ENCODE measurements at regions not wholly inside any gene's neighbourhood (a gene's known extent, or its start where the extent isn't known, plus 50 kb on each side); places are given as distances from the start of the nearest gene placed in this dataset.

DNA sequence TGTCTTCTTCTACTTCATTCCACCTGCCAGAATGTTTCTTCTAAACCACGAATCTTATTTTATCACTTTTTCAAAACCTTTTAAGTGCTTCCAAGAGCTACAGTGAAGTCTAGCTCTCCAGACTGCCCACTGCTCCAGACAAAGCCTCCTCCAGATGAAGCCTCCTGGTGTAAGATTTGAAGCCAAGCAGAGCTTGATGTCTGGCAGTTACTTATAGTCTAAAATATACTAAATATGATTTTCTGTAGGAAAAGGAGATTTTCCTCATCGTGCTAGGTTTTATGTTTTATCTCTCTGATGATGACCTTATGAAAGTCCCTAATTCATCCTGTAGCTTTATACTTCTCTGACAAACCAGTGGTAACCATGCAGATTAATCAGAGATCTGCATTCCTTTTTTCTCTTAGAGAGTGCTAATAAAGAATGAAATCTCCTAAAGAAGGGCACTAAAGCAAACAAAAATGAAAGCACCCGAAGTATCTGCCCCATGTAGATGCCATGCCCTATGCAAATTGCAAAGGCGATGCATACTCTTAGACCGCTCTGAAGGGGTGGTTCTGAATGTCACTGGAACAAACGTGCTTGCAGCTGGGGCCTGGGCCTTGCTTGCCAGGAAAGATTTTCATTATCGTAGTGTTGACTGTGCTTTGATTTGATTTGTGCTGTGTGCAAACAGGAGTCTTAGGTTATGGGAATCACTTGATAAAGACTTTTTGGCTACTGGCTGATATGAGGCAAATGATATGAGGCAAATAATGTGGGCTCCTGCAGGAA, 314.2 kb downstream of the PID1 start:
- DNase-seq (no peak), FAIRE-seq (no peak)
- no peak overlapping the region for H3K4me3 ChIP-seq (ENCODE audit: low read depth in 1 of 3, low read length in 3 of 3)
- H3K27me3 ChIP-seq (ENCODE audit: control insufficient read depth in 3 of 3, insufficient read depth in 3 of 3, low read length in 3 of 3) = no peaks in the 10 kb centered on the region
- no peaks in the 10 kb centered on the region for H3K4me1 ChIP-seq (ENCODE audit: control insufficient read depth in 3 of 3, insufficient read depth in 2 of 3, low read depth in 1 of 3, low read length in 2 of 3)
- H3K27ac ChIP-seq (ENCODE audit: low read depth in 1 of 3, low read length in 2 of 3) = no peak overlapping the region
- H3K9me3 ChIP-seq (ENCODE audit: control insufficient read depth in 2 of 2, insufficient read depth in 1 of 2, low read depth in 1 of 2, low read length in 1 of 2) = no peaks in the 10 kb centered on the region
- no peaks in the 10 kb centered on the region for H3K36me3 ChIP-seq (ENCODE audit: control insufficient read depth in 3 of 3, insufficient read depth in 2 of 3, low read depth in 1 of 3, low read length in 3 of 3)
- WGBS, 3 donors = 59 to 67% (median 59%) methylated on average over 7 of the region's 7 CpGs

DNA sequence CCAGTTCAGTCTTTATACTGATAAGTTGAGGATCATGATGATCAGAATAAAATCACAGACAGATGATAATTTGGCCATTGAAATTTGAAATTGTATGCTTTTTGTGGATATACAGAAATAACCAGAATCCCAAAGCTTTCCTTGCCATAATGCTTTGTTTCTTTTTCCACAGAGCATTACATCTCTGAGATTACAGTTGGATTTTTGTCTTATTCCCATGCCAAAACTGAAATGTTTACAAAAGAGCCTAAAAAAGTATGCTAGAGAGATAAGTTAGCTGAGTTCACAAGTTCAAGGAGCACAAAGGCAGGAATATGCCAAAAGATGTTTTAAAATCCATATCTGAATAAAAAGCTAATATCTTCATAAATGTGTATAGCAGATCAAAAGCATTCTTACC, 321.3 kb downstream of the PID1 start:
- Histone ChIP-seq H3K4me1 (ENCODE audit: control insufficient read depth in 3 of 3, insufficient read depth in 2 of 3, low read depth in 1 of 3, low read length in 2 of 3) (no peaks in the 10 kb centered on the region), H3K27ac (ENCODE audit: low read depth in 1 of 3, low read length in 2 of 3) (no peak overlapping the region), H3K27me3 (ENCODE audit: control insufficient read depth in 3 of 3, insufficient read depth in 3 of 3, low read length in 3 of 3) (no peaks in the 10 kb centered on the region), H3K9me3 (ENCODE audit: control insufficient read depth in 2 of 2, insufficient read depth in 1 of 2, low read depth in 1 of 2, low read length in 1 of 2) (no peaks in the 10 kb centered on the region), H3K36me3 (ENCODE audit: control insufficient read depth in 3 of 3, insufficient read depth in 2 of 3, low read depth in 1 of 3, low read length in 3 of 3) (no peaks in the 10 kb centered on the region), H3K4me3 (ENCODE audit: low read depth in 1 of 3, low read length in 3 of 3) (no peak overlapping the region)
- DNase-seq (no peak), FAIRE-seq (no peak)

DNA sequence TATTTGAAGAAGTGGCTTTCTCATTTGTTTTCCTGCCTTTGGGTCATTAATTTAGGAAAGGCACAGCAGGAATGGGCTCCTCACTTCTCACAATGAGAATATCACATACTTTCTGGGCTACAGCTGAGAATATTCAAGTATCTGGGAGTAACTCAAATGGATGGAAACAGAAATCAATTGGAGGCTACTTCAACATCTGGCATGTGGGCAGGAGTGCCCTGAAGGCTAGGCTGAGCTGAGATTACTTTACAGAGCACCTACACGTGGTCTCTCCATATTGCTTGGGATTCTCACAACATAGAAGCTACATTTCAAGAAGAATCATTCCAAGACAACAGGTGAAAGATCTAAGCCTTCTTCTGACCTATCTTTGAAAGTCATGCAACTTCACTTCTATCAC, 325.4 kb downstream of the PID1 start:
- H3K27ac ChIP-seq (ENCODE audit: low read depth in 1 of 3, low read length in 2 of 3) = no peak overlapping the region
- no peak overlapping the region for H3K4me3 ChIP-seq (ENCODE audit: low read depth in 1 of 3, low read length in 3 of 3)
- DNase-seq (no peak), FAIRE-seq (no peak)
- no peaks in the 10 kb centered on the region for H3K27me3 ChIP-seq (ENCODE audit: control insufficient read depth in 3 of 3, insufficient read depth in 3 of 3, low read length in 3 of 3)
- no peaks in the 10 kb centered on the region for H3K36me3 ChIP-seq (ENCODE audit: control insufficient read depth in 3 of 3, insufficient read depth in 2 of 3, low read depth in 1 of 3, low read length in 3 of 3)
- no peaks in the 10 kb centered on the region for H3K4me1 ChIP-seq (ENCODE audit: control insufficient read depth in 3 of 3, insufficient read depth in 2 of 3, low read depth in 1 of 3, low read length in 2 of 3)
- 31 to 45% (median 36%) methylated on average over 1 of the region's 1 CpG for WGBS, 3 donors
- H3K9me3 ChIP-seq (ENCODE audit: control insufficient read depth in 2 of 2, insufficient read depth in 1 of 2, low read depth in 1 of 2, low read length in 1 of 2) = no peaks in the 10 kb centered on the region

GRCh38 chr2:228942856-228943255, 328.2 kb downstream of the PID1 start:
- no peaks in the 10 kb centered on the region for H3K27me3 ChIP-seq (ENCODE audit: control insufficient read depth in 3 of 3, insufficient read depth in 3 of 3, low read length in 3 of 3)
- H3K36me3 ChIP-seq (ENCODE audit: control insufficient read depth in 3 of 3, insufficient read depth in 2 of 3, low read depth in 1 of 3, low read length in 3 of 3) = no peaks in the 10 kb centered on the region
- H3K4me1 ChIP-seq (ENCODE audit: control insufficient read depth in 3 of 3, insufficient read depth in 2 of 3, low read depth in 1 of 3, low read length in 2 of 3) = no peaks in the 10 kb centered on the region
- 80 to 87% (median 86%) methylated on average over 2 of the region's 2 CpGs for WGBS, 3 donors
- no peak overlapping the region for H3K4me3 ChIP-seq (ENCODE audit: low read depth in 1 of 3, low read length in 3 of 3)
- no peaks in the 10 kb centered on the region for H3K9me3 ChIP-seq (ENCODE audit: control insufficient read depth in 2 of 2, insufficient read depth in 1 of 2, low read depth in 1 of 2, low read length in 1 of 2)
- DNase-seq (no peak), FAIRE-seq (no peak)
- H3K27ac ChIP-seq (ENCODE audit: low read depth in 1 of 3, low read length in 2 of 3) = no peak overlapping the region

DNA sequence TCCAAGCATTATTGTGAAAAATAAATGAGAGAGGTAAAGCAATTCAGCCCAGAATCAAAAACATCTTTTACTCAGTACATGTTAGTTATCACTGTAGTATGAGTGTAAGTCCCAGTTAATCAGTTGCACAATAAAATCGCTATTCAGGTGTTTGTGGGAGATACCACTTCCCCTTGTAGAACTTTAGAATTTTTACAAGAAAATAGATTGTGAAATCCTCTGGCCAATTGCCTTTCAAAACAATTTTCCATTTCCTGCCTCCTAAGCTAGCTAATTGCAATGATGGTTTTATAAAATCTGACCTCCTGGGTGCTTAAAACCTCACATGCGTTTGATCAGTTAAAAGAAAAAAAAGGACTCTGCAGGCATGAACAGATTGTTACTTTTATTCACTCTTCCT, 332.5 kb downstream of the PID1 start:
- no peak overlapping the region for H3K27ac ChIP-seq (ENCODE audit: low read depth in 1 of 3, low read length in 2 of 3)
- WGBS, 3 donors = 54 to 69% (median 67%) methylated on average over 2 of the region's 2 CpGs
- FAIRE-seq (no peak), DNase-seq (no peak)
- no peaks in the 10 kb centered on the region for H3K9me3 ChIP-seq (ENCODE audit: control insufficient read depth in 2 of 2, insufficient read depth in 1 of 2, low read depth in 1 of 2, low read length in 1 of 2)
- no peaks in the 10 kb centered on the region for H3K4me1 ChIP-seq (ENCODE audit: control insufficient read depth in 3 of 3, insufficient read depth in 2 of 3, low read depth in 1 of 3, low read length in 2 of 3)
- no peak overlapping the region for H3K4me3 ChIP-seq (ENCODE audit: low read depth in 1 of 3, low read length in 3 of 3)
- no peaks in the 10 kb centered on the region for H3K36me3 ChIP-seq (ENCODE audit: control insufficient read depth in 3 of 3, insufficient read depth in 2 of 3, low read depth in 1 of 3, low read length in 3 of 3)
- no peaks in the 10 kb centered on the region for H3K27me3 ChIP-seq (ENCODE audit: control insufficient read depth in 3 of 3, insufficient read depth in 3 of 3, low read length in 3 of 3)

DNA sequence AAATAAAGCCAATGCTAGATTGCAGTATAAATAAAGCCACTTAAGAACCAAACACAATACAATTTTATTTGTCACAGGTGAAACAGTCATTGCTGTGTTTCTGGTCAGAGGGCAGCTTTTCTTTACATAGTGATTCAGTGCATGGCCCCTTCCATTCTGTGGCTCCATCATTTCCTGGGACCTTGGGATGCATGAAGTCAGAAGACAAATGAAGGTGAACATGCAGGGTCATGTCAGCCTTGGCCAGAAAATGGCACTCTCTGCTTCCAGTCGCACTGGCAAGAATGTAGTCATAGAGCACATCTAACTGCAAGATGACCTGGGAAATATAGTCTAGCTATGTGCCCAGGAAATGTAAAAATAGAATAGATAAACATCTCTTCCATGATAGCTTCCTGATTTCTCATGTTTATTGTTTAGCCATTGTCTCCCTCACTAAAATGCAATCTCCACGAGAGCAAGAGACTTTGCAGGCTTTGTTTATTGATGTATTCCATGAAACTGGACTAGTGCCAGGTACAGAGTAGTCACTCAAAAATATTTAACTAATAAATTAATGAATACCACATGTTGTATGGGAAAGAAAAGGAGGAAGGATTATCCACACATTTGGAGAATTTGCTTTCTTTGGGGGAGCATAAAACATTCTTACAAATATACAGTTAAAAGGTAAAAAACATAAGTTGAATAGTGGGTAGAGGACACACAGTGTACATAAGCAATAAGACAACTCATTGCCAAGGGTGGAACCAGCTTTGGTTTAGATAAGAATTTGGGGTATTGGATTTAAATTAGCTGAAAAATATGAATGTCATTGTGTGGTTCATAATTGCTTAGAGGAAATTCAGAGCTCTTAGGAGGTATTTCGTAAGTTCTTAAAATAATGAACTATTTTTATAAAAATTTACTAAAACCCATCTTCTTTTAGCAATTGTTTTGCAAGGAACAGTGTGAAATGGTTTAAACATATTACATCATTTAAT, 343.8 kb downstream of the PID1 start:
- Histone ChIP-seq H3K9me3 (ENCODE audit: control insufficient read depth in 2 of 2, insufficient read depth in 1 of 2, low read depth in 1 of 2, low read length in 1 of 2) (peaks cover 0 to 4% of the 10 kb centered on the region in 2 donors), H3K27ac (ENCODE audit: low read depth in 1 of 3, low read length in 2 of 3) (no peak overlapping the region), H3K4me3 (ENCODE audit: low read depth in 1 of 3, low read length in 3 of 3) (no peak overlapping the region), H3K4me1 (ENCODE audit: control insufficient read depth in 3 of 3, insufficient read depth in 2 of 3, low read depth in 1 of 3, low read length in 2 of 3) (no peaks in the 10 kb centered on the region), H3K36me3 (ENCODE audit: control insufficient read depth in 3 of 3, insufficient read depth in 2 of 3, low read depth in 1 of 3, low read length in 3 of 3) (no peaks in the 10 kb centered on the region), H3K27me3 (ENCODE audit: control insufficient read depth in 3 of 3, insufficient read depth in 3 of 3, low read length in 3 of 3) (no peaks in the 10 kb centered on the region)
- no peak for FAIRE-seq
- DNase-seq = no peak
- 50 to 57% (median 50%) methylated on average over 3 of the region's 3 CpGs for WGBS, 3 donors

GRCh38 chr2:228919808-228920207, 351.3 kb downstream of the PID1 start:
- DNase-seq (no peak), FAIRE-seq (no peak)
- Histone ChIP-seq H3K9me3 (ENCODE audit: control insufficient read depth in 2 of 2, insufficient read depth in 1 of 2, low read depth in 1 of 2, low read length in 1 of 2) (peaks cover 0 to 1% of the 10 kb centered on the region in 2 donors), H3K27ac (ENCODE audit: low read depth in 1 of 3, low read length in 2 of 3) (no peak overlapping the region), H3K4me3 (ENCODE audit: low read depth in 1 of 3, low read length in 3 of 3) (no peak overlapping the region), H3K27me3 (ENCODE audit: control insufficient read depth in 3 of 3, insufficient read depth in 3 of 3, low read length in 3 of 3) (no peaks in the 10 kb centered on the region), H3K36me3 (ENCODE audit: control insufficient read depth in 3 of 3, insufficient read depth in 2 of 3, low read depth in 1 of 3, low read length in 3 of 3) (no peaks in the 10 kb centered on the region), H3K4me1 (ENCODE audit: control insufficient read depth in 3 of 3, insufficient read depth in 2 of 3, low read depth in 1 of 3, low read length in 2 of 3) (no peaks in the 10 kb centered on the region)
- WGBS, 3 donors = 79 to 85% (median 83%) methylated on average over 4 of the region's 4 CpGs

DNA sequence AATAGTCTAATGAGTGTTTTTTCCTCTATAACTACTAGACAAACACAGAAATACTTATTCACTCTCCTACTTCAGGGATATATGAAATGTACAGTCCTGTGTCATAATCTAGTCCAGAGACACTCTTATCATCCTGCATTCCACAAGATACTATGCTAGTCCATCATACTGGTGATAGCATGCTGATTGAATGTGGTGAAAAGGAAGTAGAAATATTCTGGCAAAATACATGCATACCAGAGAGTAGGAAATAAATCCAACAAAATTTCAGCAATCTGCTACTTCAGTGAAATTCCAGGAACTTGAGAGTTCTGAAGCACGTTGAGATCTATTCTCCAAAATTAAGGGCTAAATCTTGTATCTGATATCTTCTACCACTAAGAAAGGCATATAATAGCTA, 353.9 kb downstream of the PID1 start:
- H3K9me3 ChIP-seq (ENCODE audit: control insufficient read depth in 2 of 2, insufficient read depth in 1 of 2, low read depth in 1 of 2, low read length in 1 of 2) = no peaks in the 10 kb centered on the region
- 36 to 60% (median 45%) methylated on average over 1 of the region's 1 CpG for WGBS, 3 donors
- no peaks in the 10 kb centered on the region for H3K4me1 ChIP-seq (ENCODE audit: control insufficient read depth in 3 of 3, insufficient read depth in 2 of 3, low read depth in 1 of 3, low read length in 2 of 3)
- H3K27ac ChIP-seq (ENCODE audit: low read depth in 1 of 3, low read length in 2 of 3) = no peak overlapping the region
- H3K27me3 ChIP-seq (ENCODE audit: control insufficient read depth in 3 of 3, insufficient read depth in 3 of 3, low read length in 3 of 3) = no peaks in the 10 kb centered on the region
- no peak overlapping the region for H3K4me3 ChIP-seq (ENCODE audit: low read depth in 1 of 3, low read length in 3 of 3)
- no peak for DNase-seq
- no peak for FAIRE-seq
- H3K36me3 ChIP-seq (ENCODE audit: control insufficient read depth in 3 of 3, insufficient read depth in 2 of 3, low read depth in 1 of 3, low read length in 3 of 3) = no peaks in the 10 kb centered on the region

Measured in small intestine (tissue), 7 donors.